ENCODE measurements at regions not wholly inside any gene's neighbourhood (a gene's known extent, or its start where the extent isn't known, plus 50 kb on each side); places are given as distances from the start of the nearest gene placed in this dataset.

- TF ChIP-seq EZH2 (optimal IDR thresholded peaks at IDR 0.05; ENCODE audit: low read depth, low read length) (no peak), CTCF (IDR thresholded peaks at IDR 0.05; ENCODE audit: low read length) (no peak)
These were observed 328.8 kb downstream of the MIAT start for GRCh38 chr22:26985931-26986782.

Measured in MM.1S (cell line).